PC-9 (cell line): ENCODE measurements at regions not wholly inside any gene's neighbourhood (a gene's known extent, or its start where the extent isn't known, plus 50 kb on each side); places are given as distances from the start of the nearest gene placed in this dataset.

Experiments used
- BruUV-seq: library from RNA; stranded (reverse); fragments of 400-500 nt; replicated peaks from 2 replicates; lab custom pipeline; 2021; lab: Mats Ljungman, UMichigan
- CTCF ChIA-PET: fragments of 300-600 bp; sonication (Branson Sonifier 250); formaldehyde crosslinking; loops from one replicate; lab custom pipeline; 2022; ENCODE audit warnings: antibody characterized with exemption; lab: Charles Lee
- POLR2A ChIA-PET: fragments of 300-600 bp; sonication (Branson Sonifier 250); formaldehyde crosslinking; loops from one replicate; lab custom pipeline; 2022; ENCODE audit warnings: antibody characterized with exemption; ENCODE audit not compliant: unreplicated experiment; lab: Charles Lee
- DNase-seq, 2 experiments: peaks; one replicate each; pipeline versions ENCODE4 v3.0.0 to v3.0.0-alpha.2; 2015 to 2022; ENCODE audit warnings: mixed read lengths in 1 of 2
- H2AFZ ChIP-seq: fragments of 200-600 bp; sonication (generic); 2 replicates; pipeline ENCODE4 v1.8.1; 2017; ENCODE audit warnings: antibody characterized with exemption
- H3F3A ChIP-seq: fragments of 200-600 bp; sonication (generic); 2 replicates; pipeline ENCODE4 v1.8.1; 2017; ENCODE audit warnings: antibody characterized with exemption, mild to moderate bottlenecking, low read depth; ENCODE audit not compliant: insufficient read depth
- H3K27ac ChIP-seq: fragments of 200-600 bp; sonication (generic); 2 replicates; pipeline ENCODE4 v1.6.1; 2016; ENCODE audit warnings: mixed run types
- H3K27me3 ChIP-seq: fragments of 200-600 bp; sonication (generic); 2 replicates; pipeline ENCODE4 v1.6.1; 2016; ENCODE audit warnings: low read depth, mixed run types; ENCODE audit not compliant: insufficient read depth
- H3K36me3 ChIP-seq: fragments of 200-600 bp; sonication (generic); 2 replicates; pipeline ENCODE4 v1.6.1; 2016; ENCODE audit warnings: low read depth, mixed run types
- H3K4me1 ChIP-seq: fragments of 200-600 bp; sonication (generic); replicated peaks from 2 replicates; pipeline ENCODE4 v1.6.1; 2016; ENCODE audit warnings: mixed run types; ENCODE audit not compliant: insufficient read depth
- H3K4me2 ChIP-seq: fragments of 200-600 bp; sonication (generic); 2 replicates; pipeline ENCODE4 v1.6.1; 2017; ENCODE audit warnings: mixed run types
- H3K4me3 ChIP-seq: fragments of 200-600 bp; sonication (generic); 2 replicates; pipeline ENCODE4 v1.6.1; 2016; ENCODE audit warnings: mixed run types
- H3K79me2 ChIP-seq: fragments of 200-600 bp; sonication (generic); 2 replicates; pipeline ENCODE4 v1.6.1; 2017; ENCODE audit warnings: low read depth, mixed run types
- H3K9me2 ChIP-seq: fragments of 200-600 bp; sonication (generic); 2 replicates; pipeline ENCODE4 v1.8.1; 2017; ENCODE audit warnings: mild to moderate bottlenecking; ENCODE audit not compliant: insufficient read depth
- H3K9me3 ChIP-seq: fragments of 200-600 bp; sonication (generic); 2 replicates; pipeline ENCODE4 v1.8.1; 2016; ENCODE audit warnings: low read depth; ENCODE audit not compliant: insufficient read depth
- H4K20me1 ChIP-seq: fragments of 200-600 bp; sonication (generic); 2 replicates; pipeline ENCODE4 v1.8.1; 2017; ENCODE audit not compliant: insufficient read depth
- CTCF ChIP-seq: fragments of 200-600 bp; sonication (generic); conservative IDR thresholded peaks from 2 replicates; pipeline ENCODE4 v1.6.1; 2017; ENCODE audit warnings: mixed run types, antibody characterized with exemption, mild to moderate bottlenecking, moderate library complexity
- EZH2 ChIP-seq: fragments of 200-600 bp; sonication (generic); IDR thresholded peaks from 2 replicates; pipeline ENCODE4 v1.8.0; 2017; ENCODE audit warnings: antibody characterized with exemption, low read depth
- intact Hi-C: fragments of 100-400 bp; cut with micrococcal nuclease; formaldehyde crosslinking; loops from one replicate; pipeline ENCODE4 v1.10.0; 2022; ENCODE audit not compliant: unreplicated experiment

GRCh38 chr22:47384977-47385376 is 622.5 kb downstream of the TBC1D22A start:
- Histone ChIP-seq H3K9me2 (no peaks in the 10 kb centered on the region), H4K20me1 (no peaks in the 10 kb centered on the region), H3F3A (no peaks in the 10 kb centered on the region), H3K9me3 (no peaks in the 10 kb centered on the region), H3K4me2 (no peak overlapping the region), H3K4me1 (no peaks in the 10 kb centered on the region), H2AFZ (no peak overlapping the region), H3K36me3 (no peaks in the 10 kb centered on the region), H3K4me3 (no peak overlapping the region), H3K79me2 (no peaks in the 10 kb centered on the region), H3K27me3 (peaks cover 97% of the 10 kb centered on the region), H3K27ac (no peak overlapping the region)
- TF ChIP-seq EZH2 (no peak), CTCF (no peak)
- intact Hi-C loops, result no loop called here
- CTCF ChIA-PET, result no interaction called here
- BruUV-seq, result no TSS peak
- no peak for DNase-seq
- POLR2A ChIA-PET, result no interaction called here

GRCh38 chr22:47382164-47382890 is 619.9 kb downstream of the TBC1D22A start:
- no peak overlapping the region for H2AFZ ChIP-seq
- no peaks in the 10 kb centered on the region for H3K36me3 ChIP-seq
- no peak for DNase-seq
- BruUV-seq, result no TSS peak
- POLR2A ChIA-PET, result no interaction called here
- no peak overlapping the region for H3K4me2 ChIP-seq
- intact Hi-C loops, result no loop called here
- peaks cover 83% of the 10 kb centered on the region for H3K27me3 ChIP-seq
- CTCF ChIA-PET, result no interaction called here
- no peaks in the 10 kb centered on the region for H3F3A ChIP-seq
- H3K9me3 ChIP-seq, result no peaks in the 10 kb centered on the region
- H4K20me1 ChIP-seq, result no peaks in the 10 kb centered on the region
- no peak overlapping the region for H3K27ac ChIP-seq
- no peak for TF ChIP-seq EZH2
- TF ChIP-seq CTCF, result no peak
- H3K4me3 ChIP-seq, result no peak overlapping the region
- no peaks in the 10 kb centered on the region for H3K79me2 ChIP-seq
- H3K9me2 ChIP-seq, result no peaks in the 10 kb centered on the region
- no peaks in the 10 kb centered on the region for H3K4me1 ChIP-seq

- Histone ChIP-seq H3K9me3 (no peaks in the 10 kb centered on the region), H3K4me3 (no peak overlapping the region), H3K27me3 (peaks cover 83% of the 10 kb centered on the region), H3K4me1 (no peaks in the 10 kb centered on the region), H3K36me3 (no peaks in the 10 kb centered on the region), H3F3A (no peaks in the 10 kb centered on the region), H3K27ac (no peak overlapping the region), H3K9me2 (no peaks in the 10 kb centered on the region), H4K20me1 (no peaks in the 10 kb centered on the region), H2AFZ (no peak overlapping the region), H3K4me2 (no peak overlapping the region), H3K79me2 (no peaks in the 10 kb centered on the region)
- TF ChIP-seq CTCF (no peak), EZH2 (no peak)
- intact Hi-C loops, result no loop called here
- POLR2A ChIA-PET, result no interaction called here
- no TSS peak for BruUV-seq
- no peak for DNase-seq
- CTCF ChIA-PET, result no interaction called here
Measured at GRCh38 chr22:47381240-47381639, 618.8 kb downstream of the TBC1D22A start.
